ENCODE measurements at regions not wholly inside any gene's neighbourhood (a gene's known extent, or its start where the extent isn't known, plus 50 kb on each side); places are given as distances from the start of the nearest gene placed in this dataset.

- no peak for TF ChIP-seq EZH2 (IDR thresholded peaks at IDR 0.05)
- no peak for TF ChIP-seq RAD21 (IDR thresholded peaks at IDR 0.05; ENCODE audit: low read depth)
- no peak for TF ChIP-seq POLR2A (IDR thresholded peaks at IDR 0.05; ENCODE audit: borderline replicate concordance, extremely low read depth, insufficient read depth, insufficient read length)
- no peak for TF ChIP-seq REST (IDR thresholded peaks at IDR 0.05; ENCODE audit: low read depth)
- TF ChIP-seq ZBTB33 (IDR thresholded peaks at IDR 0.05; ENCODE audit: extremely low read depth, insufficient replicate concordance, low read length), result no peak
- Histone ChIP-seq H2AFZ (ENCODE audit: low read depth, low read length, poor library complexity, severe bottlenecking) (no peak overlapping the region), H4K20me1 (ENCODE audit: insufficient read depth) (no peaks in the 10 kb centered on the region), H3K9me2 (ENCODE audit: insufficient read depth) (no peaks in the 10 kb centered on the region), H3K4me2 (ENCODE audit: low read length) (no peak overlapping the region), H3K36me3 (ENCODE audit: control insufficient read depth in 1 of 2, insufficient read depth in 2 of 2, low read length in 2 of 2) (no peaks in the 10 kb centered on the region), H3K4me1 (ENCODE audit: control insufficient read depth in 1 of 2, insufficient read depth in 2 of 2, low read length in 2 of 2) (no peaks in the 10 kb centered on the region), H3K27ac (ENCODE audit: low read depth, low read length) (no peak overlapping the region), H3K4me3 (replicated peaks in 1 of 2; ENCODE audit: low read depth in 1 of 2, low read length in 2 of 2) (no peak overlapping the region), H3K9ac (ENCODE audit: low read length) (no peak overlapping the region), H3K9me3 (ENCODE audit: control insufficient read depth in 1 of 2, insufficient read depth in 1 of 2, low read depth in 1 of 2, low read length in 2 of 2) (no peaks in the 10 kb centered on the region), H3K79me2 (ENCODE audit: insufficient read depth, low read length) (no peaks in the 10 kb centered on the region), H3K27me3 (ENCODE audit: insufficient read depth, low read length) (no peaks in the 10 kb centered on the region)
- intact Hi-C loops (cut with micrococcal nuclease), result no loop called here
- ChIA-PET CTCF (no interaction called here), POLR2A (no interaction called here), RAD21 (ENCODE audit: low non-redundant PET in 1 of 2, low total read pairs in 2 of 2, uncharacterized antibody in 2 of 2, unreplicated experiment in 2 of 2) (no interaction called here)
- no peak for DNase-seq (ENCODE audit: low read depth, low spot score)
- BruUV-seq (replicated peaks), result no TSS peak
- ATAC-seq, result no peak
Observed at GRCh38 chr1:193416226-193417024, 230.0 kb upstream of the B3GALT2 start.

Data from HCT116 (cell line).